NB4 (cell line): ENCODE measurements at regions not wholly inside any gene's neighbourhood (a gene's known extent, or its start where the extent isn't known, plus 50 kb on each side); places are given as distances from the start of the nearest gene placed in this dataset.

ENCODE experiments used
- CTCF ChIP-seq: IDR thresholded peaks from one replicate; pipeline ENCODE4 v1.5.1; 2012; ENCODE audit warnings: low read depth, low read length
- POLR2A ChIP-seq: IDR thresholded peaks from 2 replicates; pipeline ENCODE4 v1.6.1; 2011; ENCODE audit warnings: mild to moderate bottlenecking; ENCODE audit not compliant: insufficient read length; ENCODE audit errors: extremely low read depth

DNA sequence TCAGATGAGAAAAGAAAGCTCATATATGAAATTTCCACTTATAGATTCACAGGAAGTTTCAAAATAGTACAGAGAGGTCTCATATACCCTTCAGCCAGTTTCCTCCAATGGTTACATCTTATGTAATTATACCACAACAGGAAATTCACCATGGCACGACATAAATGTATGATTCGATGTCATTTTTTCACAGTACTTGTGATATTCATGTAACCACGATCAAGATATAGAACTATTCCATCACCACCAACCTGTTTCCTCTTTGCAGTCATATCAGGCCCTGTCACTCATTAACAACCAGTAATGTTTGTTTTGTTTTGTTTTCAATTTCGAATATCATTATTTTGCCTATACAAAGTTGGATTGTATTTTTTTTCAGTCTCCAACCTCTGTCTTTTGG lies 314.3 kb upstream of the POU3F3 start:
- TF ChIP-seq CTCF (no peak), POLR2A (no peak)
